Right cardiac atrium (tissue), 5 donors: ENCODE measurements at regions not wholly inside any gene's neighbourhood (a gene's known extent, or its start where the extent isn't known, plus 50 kb on each side); places are given as distances from the start of the nearest gene placed in this dataset.
"Not testable (repeated sequence)": the region's sequence is repeated elsewhere in the genome, so short reads cannot be mapped to it uniquely, and the experiment has no call there.

Source experiments
- ATAC-seq, 2 donors: fragments of 200-7000 bp; cut with Tn5 transposase; one replicate each; pipeline versions ENCODE4 v1.8.0 to v1.9.1; 2020; ENCODE audit warnings: moderate library complexity in 2 of 2, mild to moderate bottlenecking in 1 of 2
- DNase-seq, 3 donors: peaks; one replicate each; pipeline ENCODE4 v3.0.0-alpha.2; 2020
- H3K27ac ChIP-seq: one replicate; pipeline ENCODE4 v1.5.1; 2013; ENCODE audit warnings: mild to moderate bottlenecking, low read length, control low read depth, moderate library complexity
- H3K27me3 ChIP-seq: one replicate; pipeline ENCODE4 v1.6.1; 2013; ENCODE audit not compliant: control insufficient read depth, insufficient read depth
- H3K4me1 ChIP-seq: one replicate; pipeline ENCODE4 v1.6.1; 2013; ENCODE audit warnings: low read length; ENCODE audit not compliant: control insufficient read depth, insufficient read depth
- H3K4me3 ChIP-seq: one replicate; pipeline ENCODE4 v1.5.1; 2013; ENCODE audit warnings: low read length, control low read depth
- H3K9me3 ChIP-seq: one replicate; pipeline ENCODE4 v1.6.1; 2013; ENCODE audit warnings: low read length; ENCODE audit not compliant: control insufficient read depth
- WGBS: extraction: QIAGEN DNeasy Blood & Tissue Kit; methylation state at CpG from one replicate; pipeline ENCODE4 v1.1.7; 2013; 5-methylcytosine and 5-hydroxymethylcytosine counted together
- intact Hi-C, 4 donors: fragments of 100-400 bp; cut with DNase I; formaldehyde crosslinking; loops; one replicate each; pipeline versions ENCODE4 v1.11.0 to v1.14.0; 2022 to 2023
- donor health status: healthy with polysubstance abuse.
- donor health status: DM: no; HTN: yes; CAD: no.
- donor health status: DM: no; HTN: no; CAD: no.
- donor health status: DM: no; HTN: yes; CAD: no; lungs with severe emphysema.
- donor health status: DM: yes; HTN: yes; CAD: no.

DNA sequence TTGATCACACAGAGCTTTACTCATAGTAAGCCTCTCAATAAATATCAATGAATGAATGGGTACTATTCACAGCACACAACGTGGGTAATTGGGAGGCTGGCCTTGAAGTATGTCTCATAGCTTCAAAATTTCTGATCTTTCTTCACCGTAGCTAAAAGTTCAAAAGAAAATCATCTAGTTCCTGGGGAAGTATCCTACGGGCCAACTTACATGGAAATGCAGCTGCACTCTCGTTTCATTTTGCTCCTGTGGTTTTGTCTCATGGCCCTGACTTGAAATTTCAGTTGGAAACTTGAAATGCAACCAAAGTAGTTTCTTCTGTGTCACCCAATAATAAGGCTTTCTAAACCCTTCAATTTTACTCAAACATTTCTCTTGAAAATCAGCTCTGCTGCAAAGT, 76.1 kb upstream of the CNIH3 start:
- Histone ChIP-seq H3K4me1 (no peaks in the 10 kb centered on the region), H3K4me3 (no peak overlapping the region), H3K27me3 (no peaks in the 10 kb centered on the region), H3K27ac (no peak overlapping the region), H3K9me3 (no peaks in the 10 kb centered on the region)
- WGBS = 47% methylated on average over 4 of the region's 4 CpGs
- intact Hi-C loops = no loop called here
- no peak for ATAC-seq
- DNase-seq = no peak

DNA sequence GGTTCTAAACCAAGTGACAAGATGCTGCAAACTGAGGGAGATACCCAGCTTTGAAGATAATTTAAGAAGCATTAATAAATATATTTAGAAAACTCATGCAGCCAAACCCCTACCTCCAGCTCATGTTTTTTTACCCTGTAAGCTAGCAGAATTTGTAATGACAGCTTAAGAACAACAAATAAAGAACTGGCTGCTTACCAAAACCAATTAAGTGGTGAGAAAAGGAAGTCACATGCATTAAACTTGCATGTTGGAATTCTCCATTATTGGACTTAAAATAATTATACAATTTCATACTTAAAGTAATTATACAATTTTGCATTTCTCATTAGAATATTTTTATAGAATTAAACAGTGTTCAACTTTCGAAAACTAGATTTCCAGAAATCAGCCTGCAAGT, 75.6 kb upstream of the CNIH3 start:
- WGBS = 89% methylated on average over 1 of the region's 1 CpG
- Histone ChIP-seq H3K27me3 (no peaks in the 10 kb centered on the region), H3K27ac (no peak overlapping the region), H3K4me1 (no peaks in the 10 kb centered on the region), H3K9me3 (no peaks in the 10 kb centered on the region), H3K4me3 (no peak overlapping the region)
- DNase-seq = no peak
- intact Hi-C loops = no loop called here
- ATAC-seq = no peak

DNA sequence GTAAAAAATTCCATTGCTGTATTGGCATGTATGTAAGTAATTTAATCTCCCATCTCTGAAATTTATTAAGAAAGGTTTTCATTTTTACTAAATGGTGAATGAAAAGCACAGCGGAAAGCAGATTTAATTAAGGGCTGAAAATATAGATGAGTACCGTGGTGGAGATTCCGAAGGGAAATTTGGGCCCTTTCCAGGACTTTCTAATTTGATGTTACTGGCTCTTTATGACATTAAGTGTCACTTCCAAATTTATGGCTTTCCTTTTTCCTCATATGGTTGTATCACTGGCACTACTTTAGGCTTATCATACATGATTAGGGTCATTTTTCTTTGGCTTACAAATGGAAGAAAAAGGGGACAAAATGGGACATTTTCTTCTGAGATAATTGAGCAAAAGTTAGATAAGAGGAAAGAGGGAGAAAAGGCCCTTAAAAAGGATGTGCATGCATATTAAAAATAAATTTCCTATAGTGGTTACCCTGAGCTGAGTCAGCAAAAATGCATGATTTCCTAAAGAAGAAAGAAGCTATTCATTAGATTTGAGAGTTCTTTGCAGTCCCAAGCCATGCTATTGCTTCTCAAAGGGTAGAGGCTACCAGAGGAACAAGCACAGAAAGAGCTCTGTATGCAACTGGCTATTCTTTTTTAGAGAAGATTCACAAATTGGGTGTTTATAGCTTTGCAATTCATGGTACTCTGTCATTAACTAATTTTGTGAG, 74.9 kb upstream of the CNIH3 start:
- H3K27ac ChIP-seq = no peak overlapping the region
- WGBS = 65% methylated on average over 3 of the region's 3 CpGs
- intact Hi-C loops = no loop called here

DNA sequence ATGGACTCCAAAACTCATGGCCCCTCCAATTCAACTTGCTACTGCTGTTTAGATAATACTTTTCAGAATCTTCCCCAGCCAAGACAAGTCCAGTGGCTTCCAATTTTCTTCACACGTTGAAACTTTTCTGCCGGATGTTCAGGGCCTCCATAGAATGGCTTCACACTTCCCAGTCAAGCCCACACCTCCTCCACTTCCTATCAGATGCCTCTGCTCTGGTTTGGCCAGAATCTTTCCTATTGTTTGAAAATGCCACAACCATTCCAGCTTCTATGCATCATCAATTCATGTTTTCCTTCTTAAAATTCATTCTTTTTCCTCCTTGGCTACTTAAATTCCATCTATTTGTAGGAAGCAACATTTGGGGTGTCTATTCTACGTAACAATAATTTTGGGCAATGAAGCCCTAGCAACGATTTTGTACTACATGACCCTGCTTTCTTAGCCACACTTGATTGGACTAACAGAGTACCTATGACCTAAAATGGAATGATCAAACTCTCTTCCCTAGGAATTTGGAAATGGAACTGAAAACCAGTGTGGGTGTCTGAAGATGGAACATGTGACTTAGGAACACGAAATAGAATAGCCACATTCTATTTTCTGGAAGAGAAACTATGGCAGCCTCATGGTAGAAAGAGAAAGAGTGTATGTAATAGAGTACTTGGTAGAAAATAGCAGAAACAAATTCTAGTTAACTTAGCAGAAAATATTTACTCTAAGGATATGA, 74.1 kb upstream of the CNIH3 start:
- WGBS = 71% methylated on average over 5 of the region's 5 CpGs
- DNase-seq = no peak

More for the DNA sequence above, 74.9 kb upstream of the CNIH3 start:
- Histone ChIP-seq H3K9me3 (no peaks in the 10 kb centered on the region), H3K4me3 (no peak overlapping the region), H3K27me3 (no peaks in the 10 kb centered on the region), H3K4me1 (no peaks in the 10 kb centered on the region)
- DNase-seq (no peak), ATAC-seq (no peak)

DNA sequence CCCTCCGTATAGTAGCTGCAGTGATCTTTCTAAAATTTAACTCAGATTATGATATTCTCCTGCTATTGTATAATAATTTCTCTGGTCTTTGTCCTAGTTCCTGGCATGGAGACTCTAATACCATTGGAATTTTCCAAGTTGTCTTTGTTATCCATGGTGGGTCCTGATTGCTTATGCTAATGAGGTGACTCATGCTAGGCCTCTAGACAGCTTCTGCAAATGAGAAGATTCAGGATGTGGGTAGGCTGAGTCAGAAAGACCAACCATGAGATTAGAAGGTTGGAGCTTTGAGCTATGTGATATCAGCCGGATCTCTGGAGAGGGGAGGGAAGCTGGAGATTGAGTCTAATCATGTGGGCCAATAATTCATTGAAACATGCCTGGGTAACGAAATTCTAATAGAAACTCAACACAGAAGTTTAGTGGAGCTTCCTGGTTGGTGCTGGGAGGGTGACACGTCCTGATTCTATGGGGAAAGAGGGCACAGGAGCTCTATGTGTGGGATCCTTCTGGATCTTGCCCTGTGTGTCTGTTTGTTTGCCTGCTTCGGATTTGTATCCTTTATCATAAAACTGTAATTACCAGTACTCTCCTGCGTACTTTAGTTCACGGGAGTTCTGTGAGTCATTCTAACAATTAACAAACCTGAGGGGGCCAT, 73.2 kb upstream of the CNIH3 start:
- Histone ChIP-seq H3K9me3 (no peaks in the 10 kb centered on the region), H3K27ac (no peak overlapping the region), H3K4me3 (no peak overlapping the region), H3K27me3 (no peaks in the 10 kb centered on the region), H3K4me1 (no peaks in the 10 kb centered on the region)
- peak in 1 of 2 donors; percentile 92 for ATAC-seq
- intact Hi-C loops = no loop called here
- 82% methylated on average over 7 of the region's 7 CpGs for WGBS
- no peak for DNase-seq

More for the DNA sequence above, 74.1 kb upstream of the CNIH3 start:
- Histone ChIP-seq H3K4me1 (no peaks in the 10 kb centered on the region), H3K9me3 (no peaks in the 10 kb centered on the region), H3K27me3 (no peaks in the 10 kb centered on the region), H3K4me3 (no peak overlapping the region), H3K27ac (no peak overlapping the region)
- intact Hi-C loops = no loop called here
- no peak for ATAC-seq

DNA sequence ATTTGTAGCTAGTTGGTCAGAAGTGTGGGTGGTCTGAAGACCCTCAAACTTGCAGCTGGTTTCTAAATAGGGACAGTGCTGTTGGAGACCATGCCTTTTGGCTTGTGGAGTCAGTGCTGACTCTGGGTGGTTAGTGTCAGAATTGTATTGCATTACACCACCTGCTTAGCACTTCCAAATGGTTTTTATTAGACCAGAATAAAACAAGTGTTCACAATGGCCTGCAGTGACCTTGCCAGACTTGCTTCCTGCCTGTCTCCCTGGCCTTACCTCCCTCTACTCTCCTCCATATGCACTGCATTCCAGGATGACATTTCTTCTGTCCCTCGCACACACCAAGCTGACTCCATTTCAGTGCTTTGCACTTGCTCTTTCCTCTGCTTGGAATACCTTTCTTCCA, 72.7 kb upstream of the CNIH3 start:
- no peaks in the 10 kb centered on the region for H3K27me3 ChIP-seq
- WGBS = 92% methylated on average over 1 of the region's 1 CpG
- no peaks in the 10 kb centered on the region for H3K4me1 ChIP-seq
- no peak overlapping the region for H3K4me3 ChIP-seq
- ATAC-seq (no peak), DNase-seq (no peak)
- H3K27ac ChIP-seq = no peak overlapping the region
- intact Hi-C loops = no loop called here
- H3K9me3 ChIP-seq = no peaks in the 10 kb centered on the region

DNA sequence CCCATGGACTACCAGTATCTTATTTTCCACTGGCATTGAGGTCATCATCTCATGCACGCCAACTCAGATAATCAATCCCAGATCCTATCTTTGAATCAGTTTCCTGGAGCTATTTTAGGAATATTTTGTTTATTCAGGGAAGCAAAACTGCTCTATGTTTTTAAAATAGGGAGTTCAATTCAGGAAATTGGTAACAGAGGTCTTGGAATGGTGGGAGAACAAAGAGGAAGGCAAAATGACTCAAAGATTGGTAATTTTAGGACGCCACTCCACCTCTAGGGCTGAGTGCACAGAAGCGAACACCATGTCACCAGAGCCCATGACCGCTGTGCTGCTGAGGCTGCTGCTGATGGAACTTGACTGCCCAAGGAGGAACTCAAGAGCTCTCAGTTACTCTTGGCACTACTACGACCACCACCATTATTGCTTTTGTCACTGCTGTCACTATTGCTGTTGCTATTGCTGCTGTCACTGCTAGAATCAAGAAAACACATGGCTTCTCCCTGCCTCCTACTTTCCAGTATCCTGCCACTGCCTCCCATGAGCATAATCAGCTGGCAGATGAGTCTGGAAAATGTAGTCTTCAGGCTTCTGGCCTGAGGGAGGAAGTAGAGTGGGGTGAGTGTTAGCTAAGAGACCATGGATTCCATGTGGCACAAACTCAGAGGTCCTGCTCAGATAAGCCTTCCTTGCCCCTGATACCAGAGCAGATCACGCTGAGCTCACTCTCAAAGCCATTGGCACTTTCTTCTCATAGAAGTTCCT, 71.6 kb upstream of the CNIH3 start:
- no peaks in the 10 kb centered on the region for H3K4me1 ChIP-seq
- H3K4me3 ChIP-seq = no peak overlapping the region
- H3K9me3 ChIP-seq = no peaks in the 10 kb centered on the region
- ATAC-seq (no peak), DNase-seq (no peak)
- WGBS = 80% methylated on average over 6 of the region's 6 CpGs
- H3K27me3 ChIP-seq = no peaks in the 10 kb centered on the region
- no peak overlapping the region for H3K27ac ChIP-seq
- intact Hi-C loops = no loop called here

DNA sequence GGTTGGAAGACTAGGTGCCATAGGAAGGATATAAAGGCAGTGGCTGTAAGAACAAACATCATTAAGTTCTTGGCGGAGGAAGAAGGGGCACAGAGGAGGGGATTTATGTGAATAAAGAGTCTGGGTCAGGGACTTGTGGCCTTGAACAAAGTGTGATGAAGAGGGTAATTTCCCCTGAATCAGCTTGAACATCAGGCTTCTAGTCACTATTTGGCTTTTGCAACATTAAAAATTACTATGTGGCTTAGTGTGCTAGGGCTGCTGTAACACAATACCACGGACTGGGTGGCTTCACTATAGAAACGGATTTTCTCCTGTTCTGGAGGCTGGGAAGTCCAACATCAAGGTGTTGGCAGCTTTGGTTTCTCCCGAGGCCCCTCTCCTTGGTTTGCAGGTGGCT, 70.5 kb upstream of the CNIH3 start:
- intact Hi-C loops = no loop called here
- 88% methylated on average over 4 of the region's 4 CpGs for WGBS

DNA sequence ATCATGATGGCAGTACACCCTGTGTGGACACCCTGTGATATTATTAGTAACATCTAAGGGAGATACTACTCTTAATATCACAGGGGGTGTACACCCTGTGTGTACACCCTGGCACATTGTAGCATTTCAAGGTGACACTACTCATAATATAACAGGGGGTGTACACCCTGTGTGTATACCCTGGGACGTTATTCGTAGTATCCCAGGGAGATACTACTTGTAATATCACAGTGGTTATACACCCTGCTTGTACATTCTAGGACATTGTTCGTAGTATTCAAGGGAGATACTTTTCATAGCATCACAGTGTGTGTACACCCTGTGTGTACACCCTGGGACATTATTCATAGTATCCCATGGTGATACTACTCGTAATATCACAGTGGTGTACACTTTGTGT, 67.4 kb upstream of the CNIH3 start:
- ATAC-seq (no peak), DNase-seq (no peak)
- Histone ChIP-seq H3K9me3 (no peaks in the 10 kb centered on the region), H3K27me3 (no peaks in the 10 kb centered on the region), H3K27ac (no peak overlapping the region), H3K4me3 (no peak overlapping the region), H3K4me1 (no peaks in the 10 kb centered on the region)
- intact Hi-C loops = no loop called here
- WGBS = 92% methylated on average over 4 of the region's 4 CpGs

More for the DNA sequence above, 70.5 kb upstream of the CNIH3 start:
- H3K27ac ChIP-seq = no peak overlapping the region
- DNase-seq (no peak), ATAC-seq (no peak)
- H3K9me3 ChIP-seq = no peaks in the 10 kb centered on the region
- no peaks in the 10 kb centered on the region for H3K4me1 ChIP-seq
- H3K4me3 ChIP-seq = no peak overlapping the region
- H3K27me3 ChIP-seq = no peaks in the 10 kb centered on the region

DNA sequence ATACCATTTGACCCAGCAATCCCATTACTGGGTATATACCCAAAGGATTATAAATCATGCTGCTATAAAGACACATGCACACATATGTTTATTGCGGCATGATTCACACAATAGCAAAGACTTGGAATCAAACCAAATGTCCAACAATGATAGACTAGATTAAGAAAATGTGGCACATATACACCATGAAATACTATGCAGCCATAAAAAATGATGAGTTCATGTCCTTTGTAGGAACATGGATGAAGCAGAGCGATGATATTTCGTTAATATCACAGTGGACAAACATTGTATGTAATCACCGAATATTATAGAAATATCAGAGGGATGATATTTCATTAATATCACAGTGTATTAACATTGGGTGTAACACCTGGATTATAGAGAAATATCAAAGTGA, 64.9 kb upstream of the CNIH3 start:
- H3K4me3 ChIP-seq, H3K9me3 ChIP-seq, H3K4me1 ChIP-seq, DNase-seq, ATAC-seq, H3K27ac ChIP-seq, H3K27me3 ChIP-seq, intact Hi-C loops: not testable (repeated sequence)
- WGBS = 96% methylated on average over 4 of the region's 4 CpGs

DNA sequence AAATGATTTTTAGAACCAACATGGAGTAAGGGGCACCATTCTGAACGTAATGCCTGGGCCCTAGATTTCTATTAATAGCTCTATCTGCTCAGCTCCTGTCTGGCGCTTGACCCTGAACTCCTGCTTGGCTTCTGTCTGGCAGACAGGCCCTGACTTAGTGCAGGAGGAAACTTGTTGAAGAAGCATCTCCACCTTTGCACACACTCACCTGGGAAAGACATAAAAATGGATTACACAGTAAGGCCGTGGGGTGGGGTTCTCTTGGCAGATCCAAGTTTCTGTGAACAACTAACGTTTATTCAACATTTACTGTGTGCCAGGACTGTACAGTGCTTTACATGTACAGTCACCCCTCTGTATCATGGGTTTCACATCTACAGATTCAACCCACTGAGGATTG, 62.1 kb upstream of the CNIH3 start:
- Histone ChIP-seq H3K9me3 (no peaks in the 10 kb centered on the region), H3K4me1 (no peaks in the 10 kb centered on the region), H3K27ac (no peak overlapping the region), H3K27me3 (no peaks in the 10 kb centered on the region), H3K4me3 (no peak overlapping the region)
- DNase-seq (no peak), ATAC-seq (no peak)
- 70% methylated on average over 4 of the region's 4 CpGs for WGBS
- intact Hi-C loops = no loop called here
